ENCODE measurements at regions not wholly inside any gene's neighbourhood (a gene's known extent, or its start where the extent isn't known, plus 50 kb on each side); places are given as distances from the start of the nearest gene placed in this dataset.

- TF ChIP-seq POLR2A (IDR thresholded peaks at IDR 0.05), result no peak
- TF ChIP-seq, protein P1, sequence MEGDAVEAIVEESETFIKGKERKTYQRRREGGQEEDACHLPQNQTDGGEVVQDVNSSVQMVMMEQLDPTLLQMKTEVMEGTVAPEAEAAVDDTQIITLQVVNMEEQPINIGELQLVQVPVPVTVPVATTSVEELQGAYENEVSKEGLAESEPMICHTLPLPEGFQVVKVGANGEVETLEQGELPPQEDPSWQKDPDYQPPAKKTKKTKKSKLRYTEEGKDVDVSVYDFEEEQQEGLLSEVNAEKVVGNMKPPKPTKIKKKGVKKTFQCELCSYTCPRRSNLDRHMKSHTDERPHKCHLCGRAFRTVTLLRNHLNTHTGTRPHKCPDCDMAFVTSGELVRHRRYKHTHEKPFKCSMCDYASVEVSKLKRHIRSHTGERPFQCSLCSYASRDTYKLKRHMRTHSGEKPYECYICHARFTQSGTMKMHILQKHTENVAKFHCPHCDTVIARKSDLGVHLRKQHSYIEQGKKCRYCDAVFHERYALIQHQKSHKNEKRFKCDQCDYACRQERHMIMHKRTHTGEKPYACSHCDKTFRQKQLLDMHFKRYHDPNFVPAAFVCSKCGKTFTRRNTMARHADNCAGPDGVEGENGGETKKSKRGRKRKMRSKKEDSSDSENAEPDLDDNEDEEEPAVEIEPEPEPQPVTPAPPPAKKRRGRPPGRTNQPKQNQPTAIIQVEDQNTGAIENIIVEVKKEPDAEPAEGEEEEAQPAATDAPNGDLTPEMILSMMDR (IDR thresholded peaks at IDR 0.05), result no peak
Observed at GRCh38 chr5:3659907-3660306, 64.3 kb downstream of the IRX1 start.
